ENCODE measurements at regions not wholly inside any gene's neighbourhood (a gene's known extent, or its start where the extent isn't known, plus 50 kb on each side); places are given as distances from the start of the nearest gene placed in this dataset.

DNA sequence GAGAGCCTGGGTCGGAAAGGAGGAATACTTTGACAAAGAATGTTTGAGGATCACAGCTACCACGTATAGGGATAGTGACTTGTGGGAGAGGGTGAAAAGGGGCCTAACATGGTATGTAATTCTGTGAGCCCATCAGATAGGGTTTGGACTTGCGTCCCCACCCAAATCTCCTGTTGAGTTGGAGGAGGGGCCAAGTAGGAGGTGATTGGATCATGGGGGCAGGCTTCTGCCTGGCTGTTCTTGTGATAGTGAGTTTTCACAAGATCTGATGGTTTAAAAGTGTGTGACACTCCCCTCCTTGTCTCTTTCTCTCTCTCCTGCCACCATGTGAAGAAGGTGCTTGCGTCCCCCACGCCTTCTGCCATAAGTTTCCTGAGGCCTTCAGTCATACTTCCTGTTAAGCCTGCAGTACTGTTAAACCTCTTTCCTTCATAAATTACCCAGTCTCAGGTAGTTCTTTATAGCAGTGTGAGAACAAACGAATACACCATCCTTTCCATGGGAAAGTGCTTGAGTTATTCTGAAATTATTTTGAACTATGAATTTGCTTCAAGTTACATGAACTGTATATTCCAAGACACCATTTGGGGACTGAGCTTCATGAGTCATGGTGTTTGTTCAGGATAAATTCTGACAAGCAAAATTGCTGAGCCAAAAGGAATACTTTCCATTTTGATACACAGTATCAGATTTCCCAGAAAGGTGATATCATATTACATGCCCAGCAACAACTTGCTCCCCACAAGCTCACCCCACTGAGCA lies 68.8 kb upstream of the SSBP2 start:
- in situ Hi-C loops (cut with MboI; ENCODE audit: low pct_unique_long_range_greater_than_20kb in 2 of 9, low sequenced_read_pairs in 9 of 9, unreplicated experiment in 9 of 9) = no loop called here
- H3K4me3 ChIP-seq = no peak overlapping the region
- ATAC-seq (replicated peaks in 6 of 8) = peak in 1 of 8 experiments; percentile 45
- H3K4me1 ChIP-seq (replicated peaks in 1 of 2) = no peaks in the 10 kb centered on the region
- no peak overlapping the region for H3K27ac ChIP-seq
- 0 to 100% (median 72%) methylated on average over 1 to 5 of the region's 6 CpGs; no CpG with 5 or more reads in 1 of the 10 experiments for WGBS, 10 experiments

DNA sequence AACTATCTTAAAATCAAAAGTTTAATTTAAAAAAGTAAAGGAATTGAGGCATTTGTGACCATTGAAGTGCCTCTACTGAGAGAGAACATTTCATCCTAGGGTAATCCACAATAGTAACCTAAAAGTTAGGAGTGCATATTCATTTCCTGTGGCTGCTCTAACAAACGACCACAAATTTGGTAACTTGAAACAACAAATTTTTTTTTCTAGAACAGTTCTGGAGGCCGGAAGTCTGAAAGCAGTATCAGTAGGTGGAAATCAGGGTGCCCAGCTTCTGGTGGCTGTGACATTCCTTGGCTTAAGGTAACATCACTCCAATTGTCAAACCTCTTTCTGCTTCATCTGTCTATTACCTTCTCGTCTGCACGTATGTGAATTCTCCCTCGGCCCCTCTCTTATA lies 67.1 kb upstream of the SSBP2 start:
- 52 to 96% (median 83%) methylated on average over 3 to 5 of the region's 5 CpGs; no CpG with 5 or more reads in 3 of the 10 experiments for WGBS, 10 experiments
- ATAC-seq (replicated peaks in 6 of 8) = no peak
- H3K27ac ChIP-seq = no peak overlapping the region
- H3K4me3 ChIP-seq = no peak overlapping the region
- in situ Hi-C loops (cut with MboI; ENCODE audit: low pct_unique_long_range_greater_than_20kb in 2 of 9, low sequenced_read_pairs in 9 of 9, unreplicated experiment in 9 of 9) = no loop called here
- no peaks in the 10 kb centered on the region for H3K4me1 ChIP-seq (replicated peaks in 1 of 2)

DNA sequence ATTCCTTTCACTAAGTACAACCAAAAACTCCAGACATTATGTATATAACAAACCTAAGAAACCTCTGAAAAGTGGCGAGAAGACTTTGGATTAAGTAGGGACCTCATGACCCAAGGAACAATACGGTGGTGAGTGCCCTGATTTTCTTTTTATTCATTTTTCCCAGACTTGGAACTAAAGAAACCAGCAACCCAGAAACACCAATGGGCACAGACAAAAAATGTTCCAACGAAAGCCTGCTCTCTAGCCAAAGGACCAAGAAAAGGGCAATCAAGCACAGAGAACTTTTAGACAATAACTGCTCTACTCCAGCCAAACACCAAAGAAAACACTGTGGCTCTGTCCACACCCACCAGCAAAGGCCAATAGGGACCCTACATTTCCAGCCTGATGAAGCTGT lies 66.2 kb upstream of the SSBP2 start:
- in situ Hi-C loops (cut with MboI; ENCODE audit: low pct_unique_long_range_greater_than_20kb in 2 of 9, low sequenced_read_pairs in 9 of 9, unreplicated experiment in 9 of 9) = no loop called here
- 66 to 100% (median 82%) methylated on average over 1 to 3 of the region's 3 CpGs for WGBS, 10 experiments
- no peak for ATAC-seq (replicated peaks in 6 of 8)

DNA sequence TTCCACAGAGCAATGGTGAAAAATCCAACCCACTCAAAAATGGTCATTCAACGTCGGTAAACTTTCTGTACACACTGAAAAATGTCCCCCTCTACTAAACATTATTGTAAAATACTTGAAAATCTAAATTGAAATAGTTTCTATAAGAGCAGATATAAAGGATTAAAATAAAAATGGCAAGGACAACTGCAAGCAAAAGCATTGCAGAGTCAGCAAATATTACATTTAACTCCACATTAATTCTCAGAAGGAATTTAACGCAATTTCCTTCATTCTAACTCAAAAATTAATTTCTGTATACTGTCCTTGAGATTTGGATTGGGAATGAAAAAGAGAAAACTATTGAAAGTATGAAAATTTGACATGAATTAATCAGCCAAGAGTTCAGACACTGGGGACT lies 64.4 kb upstream of the SSBP2 start:
- Histone ChIP-seq H3K27ac (no peak overlapping the region), H3K4me1 (replicated peaks in 1 of 2) (no peaks in the 10 kb centered on the region), H3K4me3 (no peak overlapping the region)
- ATAC-seq (replicated peaks in 6 of 8) = no peak
- WGBS, 10 experiments = 50 to 100% (median 92%) methylated on average over 1 to 3 of the region's 3 CpGs; no CpG with 5 or more reads in 1 of the 10 experiments
- in situ Hi-C loops (cut with MboI; ENCODE audit: low pct_unique_long_range_greater_than_20kb in 2 of 9, low sequenced_read_pairs in 9 of 9, unreplicated experiment in 9 of 9) = no loop called here

More for the DNA sequence above, 66.2 kb upstream of the SSBP2 start:
- Histone ChIP-seq H3K4me1 (replicated peaks in 1 of 2) (no peaks in the 10 kb centered on the region), H3K4me3 (no peak overlapping the region), H3K27ac (no peak overlapping the region)

DNA sequence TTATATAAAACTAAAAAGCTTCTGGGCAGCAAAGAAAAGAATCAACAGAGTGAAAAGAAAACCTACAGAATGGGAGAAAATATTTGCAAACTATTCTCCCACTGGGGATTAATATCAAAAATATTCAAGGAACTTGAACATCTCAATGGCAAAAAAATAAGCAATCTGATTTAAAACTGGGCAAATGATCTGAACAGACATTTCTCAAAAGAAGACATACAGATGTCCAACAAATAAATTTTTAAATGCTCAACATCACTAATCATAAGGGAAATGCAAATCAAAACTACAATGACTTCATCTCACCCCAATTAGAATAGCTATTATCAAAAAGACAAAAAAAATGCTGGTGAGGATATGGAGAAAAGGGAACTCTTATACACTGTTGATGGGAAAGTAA lies 57.2 kb upstream of the SSBP2 start:
- in situ Hi-C loops (cut with MboI; ENCODE audit: low pct_unique_long_range_greater_than_20kb in 2 of 9, low sequenced_read_pairs in 9 of 9, unreplicated experiment in 9 of 9) = no loop called here
- H3K27ac ChIP-seq = no peak overlapping the region
- H3K4me1 ChIP-seq (replicated peaks in 1 of 2) = no peaks in the 10 kb centered on the region
- no peak overlapping the region for H3K4me3 ChIP-seq
- no peak for ATAC-seq (replicated peaks in 6 of 8)

DNA sequence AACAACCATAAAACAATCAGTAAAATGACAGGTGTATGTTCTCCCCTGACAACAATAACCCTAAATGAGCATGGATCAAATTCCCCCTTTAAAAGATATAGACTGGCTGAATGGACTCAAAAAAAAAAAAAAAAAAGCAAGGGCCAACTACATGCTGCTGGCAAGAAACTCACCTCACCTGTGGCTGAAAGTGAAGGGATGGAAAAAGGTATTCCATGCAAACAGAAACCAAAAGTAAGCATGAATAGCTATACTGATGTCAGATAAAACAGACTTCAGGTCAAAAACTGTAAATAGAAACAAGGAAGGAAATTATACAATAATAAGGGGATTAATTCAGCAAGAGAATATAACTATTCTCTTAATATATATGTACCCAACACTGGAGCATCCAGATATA lies 54.2 kb upstream of the SSBP2 start:
- H3K4me1 ChIP-seq (replicated peaks in 1 of 2) = no peaks in the 10 kb centered on the region
- H3K4me3 ChIP-seq = no peak overlapping the region
- in situ Hi-C loops (cut with MboI; ENCODE audit: low pct_unique_long_range_greater_than_20kb in 2 of 9, low sequenced_read_pairs in 9 of 9, unreplicated experiment in 9 of 9) = no loop called here
- no peak overlapping the region for H3K27ac ChIP-seq
- ATAC-seq (replicated peaks in 6 of 8) = no peak

DNA sequence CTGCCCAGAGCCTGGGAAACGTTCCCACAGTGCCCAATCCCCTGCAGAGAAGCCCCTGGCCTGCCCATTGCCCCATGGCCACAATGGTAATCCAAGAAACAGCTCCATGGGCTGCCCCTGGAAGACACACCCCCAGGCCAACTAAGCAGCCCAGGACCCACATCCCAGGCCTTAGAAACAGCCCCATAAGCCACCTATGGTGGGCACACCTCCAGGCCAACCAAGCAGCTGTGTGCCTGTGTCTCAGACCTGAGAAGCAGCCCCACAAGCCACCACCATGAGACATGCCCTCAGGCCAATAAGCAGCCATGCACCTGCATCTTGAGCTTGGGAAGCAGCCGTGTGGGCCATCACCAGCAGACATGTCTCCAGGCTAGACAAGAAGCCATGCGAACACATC lies 52.9 kb upstream of the SSBP2 start:
- Histone ChIP-seq H3K4me3 (no peak overlapping the region), H3K27ac (no peak overlapping the region), H3K4me1 (replicated peaks in 1 of 2) (no peaks in the 10 kb centered on the region)
- ATAC-seq (replicated peaks in 6 of 8) = no peak
- in situ Hi-C loops (cut with MboI; ENCODE audit: low pct_unique_long_range_greater_than_20kb in 2 of 9, low sequenced_read_pairs in 9 of 9, unreplicated experiment in 9 of 9) = no loop called here
- WGBS, 10 experiments = 50 to 100% (median 80%) methylated on average over 1 of the region's 3 CpGs; no CpG with 5 or more reads in 7 of the 10 experiments

- no peak overlapping the region for H3K4me3 ChIP-seq
- peaks cover 0 to 3% of the 10 kb centered on the region in 2 donors for H3K4me1 ChIP-seq (replicated peaks in 1 of 2)
- ATAC-seq (replicated peaks in 6 of 8) = no peak
- WGBS, 10 experiments = 72 to 100% (median 82%) methylated on average over 1 to 2 of the region's 2 CpGs; no CpG with 5 or more reads in 1 of the 10 experiments
- in situ Hi-C loops (cut with MboI; ENCODE audit: low pct_unique_long_range_greater_than_20kb in 2 of 9, low sequenced_read_pairs in 9 of 9, unreplicated experiment in 9 of 9) = no loop called here
- H3K27ac ChIP-seq = no peak overlapping the region
Observed at GRCh38 chr5:81802625-81803024, 51.7 kb upstream of the SSBP2 start.

DNA sequence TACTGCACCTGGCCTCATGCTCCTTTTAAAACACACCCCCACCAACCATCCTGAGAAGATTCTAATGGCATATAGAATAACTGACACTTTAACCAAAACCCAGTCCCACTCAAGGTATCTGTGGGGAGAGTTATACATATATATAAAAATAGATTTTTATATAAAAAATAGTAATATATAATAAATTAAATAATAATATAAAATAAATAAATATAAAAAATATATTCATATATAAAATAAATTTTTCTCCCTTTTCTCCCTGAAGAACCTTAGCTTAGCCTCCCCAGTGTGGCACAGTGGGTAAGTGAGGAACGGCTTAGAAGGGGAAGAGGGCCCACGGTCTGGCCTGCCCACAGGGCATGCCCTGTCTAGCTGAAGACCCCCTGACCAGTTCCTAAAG lies 51.1 kb upstream of the SSBP2 start:
- in situ Hi-C loops (cut with MboI; ENCODE audit: low pct_unique_long_range_greater_than_20kb in 2 of 9, low sequenced_read_pairs in 9 of 9, unreplicated experiment in 9 of 9) = no loop called here
- Histone ChIP-seq H3K4me1 (replicated peaks in 1 of 2) (peaks cover 0 to 3% of the 10 kb centered on the region in 2 donors), H3K27ac (no peak overlapping the region), H3K4me3 (no peak overlapping the region)
- 39 to 100% (median 75%) methylated on average over 1 to 2 of the region's 2 CpGs; no CpG with 5 or more reads in 5 of the 10 experiments for WGBS, 10 experiments
- no peak for ATAC-seq (replicated peaks in 6 of 8)

- no peak overlapping the region for H3K4me3 ChIP-seq
- WGBS, 10 experiments = 60 to 100% (median 83%) methylated on average over 1 of the region's 1 CpG; no CpG with 5 or more reads in 3 of the 10 experiments
- peak in 1 of 8 experiments; percentile 65 for ATAC-seq (replicated peaks in 6 of 8)
- in situ Hi-C loops (cut with MboI; ENCODE audit: low pct_unique_long_range_greater_than_20kb in 2 of 9, low sequenced_read_pairs in 9 of 9, unreplicated experiment in 9 of 9) = no loop called here
- H3K27ac ChIP-seq = no peak overlapping the region
- H3K4me1 ChIP-seq (replicated peaks in 1 of 2) = peaks cover 0 to 3% of the 10 kb centered on the region in 2 donors
Observed at GRCh38 chr5:81800797-81801196, 49.9 kb upstream of the SSBP2 start.

Data from motor neuron (in vitro differentiated cells).